ENCODE measurements at regions not wholly inside any gene's neighbourhood (a gene's known extent, or its start where the extent isn't known, plus 50 kb on each side); places are given as distances from the start of the nearest gene placed in this dataset.

DNA sequence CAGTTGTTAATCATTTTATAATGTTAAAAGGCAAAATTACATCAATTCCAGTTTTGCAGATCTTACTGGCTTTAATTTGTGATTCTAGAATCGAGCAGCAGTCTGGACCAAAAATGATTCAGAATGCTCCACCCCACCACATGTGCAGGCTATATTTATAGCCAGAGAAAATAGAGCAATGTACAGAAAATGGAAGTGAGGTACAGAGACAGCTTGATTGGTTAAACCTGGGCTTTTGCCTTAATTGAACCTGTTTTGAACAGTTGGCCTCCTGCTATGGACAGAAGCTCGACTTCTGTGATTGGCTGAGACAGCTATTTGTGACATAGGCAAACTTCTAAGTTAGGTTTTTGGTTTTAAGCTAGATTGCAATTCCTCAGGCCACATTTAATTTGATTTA lies 607.4 kb upstream of the MIR17HG start:
- Histone ChIP-seq H3K9me3 (no peaks in the 10 kb centered on the region), H3K27ac (no peak overlapping the region), H3K4me1 (no peaks in the 10 kb centered on the region), H3K36me3 (no peaks in the 10 kb centered on the region), H3K4me3 (no peak overlapping the region), H3K27me3 (no peaks in the 10 kb centered on the region)
- DNase-seq (ENCODE audit: extremely low spot score in 2 of 2), result no peak
- intact Hi-C loops (cut with DNase I), result no loop called here
- TF ChIP-seq POLR2AphosphoS5 (IDR thresholded peaks at IDR 0.05; ENCODE audit: insufficient read depth in 1 of 2, low read depth in 1 of 2) (no peak), POLR2A (IDR thresholded peaks at IDR 0.05) (no peak)
- TF ChIP-seq, protein P1, sequence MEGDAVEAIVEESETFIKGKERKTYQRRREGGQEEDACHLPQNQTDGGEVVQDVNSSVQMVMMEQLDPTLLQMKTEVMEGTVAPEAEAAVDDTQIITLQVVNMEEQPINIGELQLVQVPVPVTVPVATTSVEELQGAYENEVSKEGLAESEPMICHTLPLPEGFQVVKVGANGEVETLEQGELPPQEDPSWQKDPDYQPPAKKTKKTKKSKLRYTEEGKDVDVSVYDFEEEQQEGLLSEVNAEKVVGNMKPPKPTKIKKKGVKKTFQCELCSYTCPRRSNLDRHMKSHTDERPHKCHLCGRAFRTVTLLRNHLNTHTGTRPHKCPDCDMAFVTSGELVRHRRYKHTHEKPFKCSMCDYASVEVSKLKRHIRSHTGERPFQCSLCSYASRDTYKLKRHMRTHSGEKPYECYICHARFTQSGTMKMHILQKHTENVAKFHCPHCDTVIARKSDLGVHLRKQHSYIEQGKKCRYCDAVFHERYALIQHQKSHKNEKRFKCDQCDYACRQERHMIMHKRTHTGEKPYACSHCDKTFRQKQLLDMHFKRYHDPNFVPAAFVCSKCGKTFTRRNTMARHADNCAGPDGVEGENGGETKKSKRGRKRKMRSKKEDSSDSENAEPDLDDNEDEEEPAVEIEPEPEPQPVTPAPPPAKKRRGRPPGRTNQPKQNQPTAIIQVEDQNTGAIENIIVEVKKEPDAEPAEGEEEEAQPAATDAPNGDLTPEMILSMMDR (IDR thresholded peaks at IDR 0.05), result no peak

DNA sequence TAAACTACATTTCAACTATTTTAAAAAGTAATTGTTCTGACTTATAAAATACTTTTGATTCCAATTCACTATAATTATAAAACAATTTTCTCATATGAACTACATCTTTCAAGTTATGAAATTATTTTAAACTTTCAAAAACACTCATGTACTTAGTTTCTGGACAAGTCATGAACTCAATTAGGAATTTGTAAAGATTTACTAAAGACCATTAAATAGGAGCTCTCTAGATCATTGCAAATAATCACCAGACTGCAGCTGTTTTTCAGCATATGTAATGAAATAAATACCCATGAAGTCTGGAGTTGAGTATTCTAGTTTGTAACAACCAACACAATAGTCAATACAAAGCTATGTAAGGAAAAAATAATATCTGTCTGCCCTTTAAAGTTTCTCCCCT lies 605.1 kb upstream of the MIR17HG start:
- no peak for DNase-seq (ENCODE audit: extremely low spot score in 2 of 2)
- Histone ChIP-seq H3K36me3 (no peaks in the 10 kb centered on the region), H3K9me3 (no peaks in the 10 kb centered on the region), H3K27ac (no peak overlapping the region), H3K27me3 (no peaks in the 10 kb centered on the region), H3K4me3 (no peak overlapping the region), H3K4me1 (no peaks in the 10 kb centered on the region)
- intact Hi-C loops (cut with DNase I), result no loop called here
- TF ChIP-seq POLR2A (IDR thresholded peaks at IDR 0.05) (no peak), POLR2AphosphoS5 (IDR thresholded peaks at IDR 0.05; ENCODE audit: insufficient read depth in 1 of 2, low read depth in 1 of 2) (no peak)
- TF ChIP-seq, protein P1 (IDR thresholded peaks at IDR 0.05), result no peak

DNA sequence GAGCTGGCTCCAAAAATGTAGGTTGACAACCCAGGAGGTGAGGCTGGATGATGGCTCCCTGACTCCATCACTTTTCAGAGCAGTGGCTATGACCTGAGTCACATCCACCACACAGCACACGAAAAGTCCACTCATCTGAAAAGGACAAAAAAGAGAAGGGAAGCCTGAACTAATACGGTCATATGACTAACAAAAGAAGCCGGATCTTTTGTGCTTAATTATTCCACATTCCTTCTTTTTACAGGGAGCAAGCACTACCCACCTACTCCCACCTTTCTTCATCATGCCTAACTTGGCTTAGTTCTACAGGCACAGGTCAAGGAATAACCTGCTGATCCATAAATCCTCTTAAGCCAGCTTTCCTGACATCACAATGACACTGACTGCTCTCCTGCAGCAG lies 601.3 kb upstream of the MIR17HG start:
- no peak for DNase-seq (ENCODE audit: extremely low spot score in 2 of 2)
- H3K9me3 ChIP-seq, result no peaks in the 10 kb centered on the region
- no peaks in the 10 kb centered on the region for H3K36me3 ChIP-seq
- H3K27ac ChIP-seq, result no peak overlapping the region
- TF ChIP-seq, protein P1 (IDR thresholded peaks at IDR 0.05), result no peak
- TF ChIP-seq POLR2AphosphoS5 (IDR thresholded peaks at IDR 0.05; ENCODE audit: insufficient read depth in 1 of 2, low read depth in 1 of 2), result no peak
- no peak for TF ChIP-seq POLR2A (IDR thresholded peaks at IDR 0.05)
- no peak overlapping the region for H3K4me3 ChIP-seq
- no peaks in the 10 kb centered on the region for H3K27me3 ChIP-seq
- intact Hi-C loops (cut with DNase I), result no loop called here
- H3K4me1 ChIP-seq, result no peaks in the 10 kb centered on the region

DNA sequence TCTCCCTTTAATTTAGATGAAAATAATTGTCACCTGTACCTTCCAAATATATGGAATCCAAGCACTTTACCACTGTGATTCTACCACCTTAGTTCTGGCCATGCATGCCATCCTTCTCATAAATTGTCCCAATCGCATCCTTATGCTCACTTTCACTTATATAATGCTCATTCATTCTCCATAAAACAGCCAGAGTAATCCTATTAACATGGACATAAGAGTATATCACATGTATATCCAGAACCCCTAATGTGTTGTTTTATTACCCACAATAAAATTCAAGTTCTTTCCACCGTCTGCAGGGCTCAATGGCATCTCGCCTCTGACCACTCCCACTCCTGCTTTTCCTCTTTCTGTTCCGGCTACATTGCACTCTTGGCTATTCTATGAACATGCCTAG lies 597.5 kb upstream of the MIR17HG start:
- intact Hi-C loops (cut with DNase I), result no loop called here
- no peaks in the 10 kb centered on the region for H3K36me3 ChIP-seq
- no peaks in the 10 kb centered on the region for H3K27me3 ChIP-seq
- no peak for DNase-seq (ENCODE audit: extremely low spot score in 2 of 2)
- H3K27ac ChIP-seq, result no peak overlapping the region
- TF ChIP-seq POLR2A (IDR thresholded peaks at IDR 0.05) (no peak), POLR2AphosphoS5 (IDR thresholded peaks at IDR 0.05; ENCODE audit: insufficient read depth in 1 of 2, low read depth in 1 of 2) (no peak)
- TF ChIP-seq, protein P1 (IDR thresholded peaks at IDR 0.05), result no peak
- no peaks in the 10 kb centered on the region for H3K4me1 ChIP-seq
- no peaks in the 10 kb centered on the region for H3K9me3 ChIP-seq
- H3K4me3 ChIP-seq, result no peak overlapping the region

DNA sequence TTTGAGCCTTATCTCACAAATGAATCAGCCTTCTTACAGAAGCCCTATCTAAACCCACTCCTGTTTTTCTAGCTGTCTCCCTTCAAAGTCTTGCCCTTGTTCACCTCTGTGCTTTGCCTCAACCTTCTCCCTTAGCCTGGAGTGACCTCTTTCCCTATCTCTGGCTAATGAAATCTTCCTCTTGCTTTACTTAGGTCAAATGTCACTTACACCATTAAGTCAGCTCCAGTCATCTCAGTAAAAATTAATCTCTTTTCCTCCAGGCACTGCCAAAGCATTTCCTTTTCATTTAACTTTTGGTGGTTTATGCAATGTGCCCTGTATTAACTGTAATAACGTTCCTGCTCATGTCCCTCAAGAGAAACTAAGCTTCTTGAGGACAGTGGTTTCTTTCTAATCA lies 596.5 kb upstream of the MIR17HG start:
- TF ChIP-seq POLR2A (IDR thresholded peaks at IDR 0.05), result no peak
- TF ChIP-seq POLR2AphosphoS5 (IDR thresholded peaks at IDR 0.05; ENCODE audit: insufficient read depth in 1 of 2, low read depth in 1 of 2), result no peak
- TF ChIP-seq, protein P1 (IDR thresholded peaks at IDR 0.05), result no peak
- H3K36me3 ChIP-seq, result no peaks in the 10 kb centered on the region
- H3K4me3 ChIP-seq, result no peak overlapping the region
- no peak overlapping the region for H3K27ac ChIP-seq
- intact Hi-C loops (cut with DNase I), result no loop called here
- no peaks in the 10 kb centered on the region for H3K4me1 ChIP-seq
- no peak for DNase-seq (ENCODE audit: extremely low spot score in 2 of 2)
- H3K9me3 ChIP-seq, result no peaks in the 10 kb centered on the region
- no peaks in the 10 kb centered on the region for H3K27me3 ChIP-seq

Data from vagina (tissue), 2 donors.